Retinal pigment epithelial cell (primary cell): ENCODE measurements at regions not wholly inside any gene's neighbourhood (a gene's known extent, or its start where the extent isn't known, plus 50 kb on each side); places are given as distances from the start of the nearest gene placed in this dataset.

Experiments used
- DNase-seq: peaks from one replicate; pipeline ENCODE4 v3.0.0-alpha.2; 2010; ENCODE audit warnings: low read depth
- H3K4me3 ChIP-seq: 2 replicates; pipeline ENCODE4 v1.5.1; 2011; ENCODE audit warnings: mild to moderate bottlenecking, low read length, control low read depth, moderate library complexity
- CTCF ChIP-seq: conservative IDR thresholded peaks from 2 replicates; pipeline ENCODE4 v1.5.1; 2011; ENCODE audit warnings: low read depth, low read length, control low read depth, inconsistent platforms

- no peak for TF ChIP-seq CTCF
- no peak for DNase-seq
- H3K4me3 ChIP-seq = no peak overlapping the region
Observed at GRCh38 chr18:41162191-41162590, 792.8 kb upstream of the PIK3C3 start.

- no peak for TF ChIP-seq CTCF
- no peak overlapping the region for H3K4me3 ChIP-seq
- DNase-seq = no peak
Observed at GRCh38 chr18:41155910-41156851, 798.9 kb upstream of the PIK3C3 start.

GRCh38 chr18:41155025-41155424, 800.0 kb upstream of the PIK3C3 start:
- no peak for TF ChIP-seq CTCF
- no peak for DNase-seq
- no peak overlapping the region for H3K4me3 ChIP-seq

GRCh38 chr18:41153871-41154270, 801.2 kb upstream of the PIK3C3 start:
- no peak for TF ChIP-seq CTCF
- H3K4me3 ChIP-seq = no peak overlapping the region
- DNase-seq = no peak

GRCh38 chr18:41150316-41150715, 804.7 kb upstream of the PIK3C3 start:
- no peak overlapping the region for H3K4me3 ChIP-seq
- TF ChIP-seq CTCF = no peak
- no peak for DNase-seq

- no peak for TF ChIP-seq CTCF
- DNase-seq = no peak
- no peak overlapping the region for H3K4me3 ChIP-seq
Observed at GRCh38 chr18:41146301-41146700, 808.7 kb upstream of the PIK3C3 start.

- no peak for DNase-seq
- no peak for TF ChIP-seq CTCF
- H3K4me3 ChIP-seq = no peak overlapping the region
Observed at GRCh38 chr18:41145516-41145915, 809.5 kb upstream of the PIK3C3 start.
